HG03521 (cell line): ENCODE measurements at regions not wholly inside any gene's neighbourhood (a gene's known extent, or its start where the extent isn't known, plus 50 kb on each side); places are given as distances from the start of the nearest gene placed in this dataset.

ENCODE experiments used
- ATAC-seq: cut with Tn5 transposase; IDR thresholded peaks from one replicate; pipeline ENCODE4 v1.9.1; 2021; ENCODE audit warnings: mild to moderate bottlenecking, moderate library complexity; ENCODE audit not compliant: unreplicated experiment

GRCh38 chr14:42323426-42323825 lies 716.8 kb downstream of the LRFN5 start:
- ATAC-seq, result no peak

GRCh38 chr14:42322531-42323284 lies 716.0 kb downstream of the LRFN5 start:
- ATAC-seq, result no peak

GRCh38 chr14:42319996-42320395 lies 713.3 kb downstream of the LRFN5 start:
- no peak for ATAC-seq

- ATAC-seq, result no peak
These were observed 710.0 kb downstream of the LRFN5 start for GRCh38 chr14:42316693-42317092.

GRCh38 chr14:42311876-42312275 lies 705.2 kb downstream of the LRFN5 start:
- no peak for ATAC-seq

- ATAC-seq, result no peak
These were observed 700.7 kb downstream of the LRFN5 start for GRCh38 chr14:42307239-42307825.

- ATAC-seq, result peak; percentile 95
These were observed 693.0 kb downstream of the LRFN5 start for GRCh38 chr14:42299692-42300091.

- ATAC-seq, result no peak
These were observed 686.5 kb downstream of the LRFN5 start for GRCh38 chr14:42293180-42293579.

- no peak for ATAC-seq
These were observed 671.2 kb downstream of the LRFN5 start for GRCh38 chr14:42277840-42278239.

GRCh38 chr14:42269234-42269633 lies 662.6 kb downstream of the LRFN5 start:
- no peak for ATAC-seq

- ATAC-seq, result no peak
These were observed 641.5 kb downstream of the LRFN5 start for GRCh38 chr14:42248131-42248530.

GRCh38 chr14:42241101-42241500 lies 634.4 kb downstream of the LRFN5 start:
- ATAC-seq, result no peak

- no peak for ATAC-seq
These were observed 623.3 kb downstream of the LRFN5 start for GRCh38 chr14:42229976-42230375.

GRCh38 chr14:42229294-42229693 lies 622.6 kb downstream of the LRFN5 start:
- ATAC-seq, result no peak

- no peak for ATAC-seq
These were observed 621.9 kb downstream of the LRFN5 start for GRCh38 chr14:42228611-42229010.

GRCh38 chr14:42224053-42224888 lies 617.6 kb downstream of the LRFN5 start:
- no peak for ATAC-seq

- ATAC-seq, result peak; percentile 82
These were observed 616.3 kb downstream of the LRFN5 start for GRCh38 chr14:42222924-42223471.

- ATAC-seq, result no peak
These were observed 608.4 kb downstream of the LRFN5 start for GRCh38 chr14:42214981-42215491.

GRCh38 chr14:42200957-42201356 lies 594.3 kb downstream of the LRFN5 start:
- no peak for ATAC-seq

- no peak for ATAC-seq
These were observed 591.3 kb downstream of the LRFN5 start for GRCh38 chr14:42198010-42198409.
